Glutamatergic neuron (in vitro differentiated cells): ENCODE measurements at regions not wholly inside any gene's neighbourhood (a gene's known extent, or its start where the extent isn't known, plus 50 kb on each side); places are given as distances from the start of the nearest gene placed in this dataset.

ENCODE experiments used
- DNase-seq: peaks from one replicate; pipeline ENCODE4 v3.0.0; 2022
- H3K27ac Mint-ChIP-seq: one replicate; pipeline ENCODE4 v1.8.0; 2020; ENCODE audit warnings: mild to moderate bottlenecking, mixed read lengths, inconsistent platforms; ENCODE audit not compliant: unreplicated experiment
- H3K27me3 Mint-ChIP-seq: one replicate; pipeline ENCODE4 v1.8.0; 2020; ENCODE audit warnings: mild to moderate bottlenecking, moderate library complexity, mixed read lengths, inconsistent platforms; ENCODE audit not compliant: unreplicated experiment
- H3K36me3 Mint-ChIP-seq: one replicate; pipeline ENCODE4 v1.8.0; 2020; ENCODE audit warnings: mild to moderate bottlenecking, mixed read lengths, inconsistent platforms; ENCODE audit not compliant: unreplicated experiment
- H3K4me1 Mint-ChIP-seq: one replicate; pipeline ENCODE4 v1.8.0; 2020; ENCODE audit warnings: mild to moderate bottlenecking, low read depth, mixed read lengths, inconsistent platforms; ENCODE audit not compliant: unreplicated experiment
- H3K4me3 Mint-ChIP-seq: one replicate; pipeline ENCODE4 v1.8.0; 2020; ENCODE audit warnings: mild to moderate bottlenecking, mixed read lengths, inconsistent platforms; ENCODE audit not compliant: unreplicated experiment
- H3K9me3 Mint-ChIP-seq: one replicate; pipeline ENCODE4 v1.8.0; 2020; ENCODE audit warnings: mild to moderate bottlenecking, moderate library complexity, mixed read lengths, inconsistent platforms; ENCODE audit not compliant: unreplicated experiment
- CTCF ChIP-seq: fragments of 200-600 bp; sonication (generic); IDR thresholded peaks from one replicate; pipeline ENCODE4 v1.5.0; 2021; ENCODE audit not compliant: partially characterized antibody, unreplicated experiment

GRCh38 chr6:119891206-119891605 is 541.6 kb upstream of the MAN1A1 start:
- no peak overlapping the region for H3K27ac Mint-ChIP-seq
- no peaks in the 10 kb centered on the region for H3K36me3 Mint-ChIP-seq
- no peaks in the 10 kb centered on the region for H3K9me3 Mint-ChIP-seq
- no peaks in the 10 kb centered on the region for H3K27me3 Mint-ChIP-seq
- TF ChIP-seq CTCF, result no peak
- H3K4me3 Mint-ChIP-seq, result no peak overlapping the region
- DNase-seq, result no peak
- H3K4me1 Mint-ChIP-seq, result peaks cover 5% of the 10 kb centered on the region

DNA sequence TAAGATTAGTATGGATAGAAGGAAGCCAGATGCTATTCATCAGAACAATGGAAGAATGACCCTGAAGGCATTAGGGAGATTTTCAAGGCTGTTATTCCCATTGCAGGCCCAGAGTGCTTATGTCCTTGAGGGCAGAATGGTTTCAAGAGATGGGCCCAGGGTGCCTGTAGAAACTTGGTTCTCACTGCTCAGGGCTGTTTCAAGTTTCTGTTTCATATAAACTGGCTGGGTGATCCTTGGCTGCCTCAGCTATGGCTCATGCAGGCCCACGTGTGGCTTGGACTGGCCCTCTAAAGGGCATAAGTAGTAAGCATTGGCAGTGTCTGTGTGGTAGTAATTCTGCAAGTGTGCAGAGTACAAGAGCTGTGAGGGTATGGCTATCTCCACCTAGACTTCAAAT is 540.9 kb upstream of the MAN1A1 start:
- no peak for DNase-seq
- H3K4me1 Mint-ChIP-seq, result peaks cover 5% of the 10 kb centered on the region
- no peaks in the 10 kb centered on the region for H3K27me3 Mint-ChIP-seq
- TF ChIP-seq CTCF, result no peak
- H3K36me3 Mint-ChIP-seq, result no peaks in the 10 kb centered on the region
- H3K9me3 Mint-ChIP-seq, result no peaks in the 10 kb centered on the region
- H3K4me3 Mint-ChIP-seq, result no peak overlapping the region
- no peak overlapping the region for H3K27ac Mint-ChIP-seq

DNA sequence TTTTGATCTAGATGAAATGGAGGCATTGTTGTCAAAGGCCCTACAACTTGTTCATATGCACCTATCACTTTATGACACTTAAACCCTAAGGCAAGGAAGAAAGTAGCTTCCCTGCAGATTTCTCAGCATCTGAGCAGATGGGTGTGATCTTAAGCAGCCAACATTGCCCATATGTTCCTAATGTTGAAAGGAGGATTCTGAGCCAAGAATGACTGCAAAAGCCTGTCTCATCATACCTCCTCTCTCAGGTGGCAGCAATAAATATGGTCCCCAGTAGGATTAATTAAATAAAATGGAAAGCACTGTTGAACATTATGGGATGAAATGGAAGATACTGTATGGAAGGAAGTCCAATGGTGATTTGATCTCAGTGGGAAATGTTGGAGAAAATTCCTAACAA is 538.1 kb upstream of the MAN1A1 start:
- Mint-ChIP-seq H3K4me3 (no peak overlapping the region), H3K36me3 (no peaks in the 10 kb centered on the region), H3K27ac (no peak overlapping the region), H3K27me3 (no peaks in the 10 kb centered on the region), H3K9me3 (no peaks in the 10 kb centered on the region), H3K4me1 (peaks cover 5% of the 10 kb centered on the region)
- TF ChIP-seq CTCF, result no peak
- no peak for DNase-seq

DNA sequence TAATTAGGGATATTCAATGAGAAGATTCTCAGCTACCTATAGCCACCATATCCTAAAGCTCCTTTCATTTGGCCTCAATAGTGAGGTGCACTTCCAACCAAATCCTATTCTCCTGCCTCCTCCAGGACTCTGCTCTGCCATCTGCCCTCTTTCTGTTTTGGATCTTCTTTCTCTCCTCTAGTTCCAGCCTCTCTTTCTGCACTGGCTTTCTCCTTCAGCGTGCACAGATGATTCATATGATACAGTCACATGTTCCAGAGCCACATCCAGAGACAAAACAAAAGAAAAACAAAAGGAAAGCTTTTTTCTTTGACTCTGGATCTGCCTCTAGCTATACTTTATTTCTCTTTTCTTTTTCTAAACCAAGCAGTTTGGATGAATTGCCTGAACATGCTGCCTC is 531.9 kb upstream of the MAN1A1 start:
- Mint-ChIP-seq H3K36me3 (no peaks in the 10 kb centered on the region), H3K4me1 (no peaks in the 10 kb centered on the region), H3K9me3 (no peaks in the 10 kb centered on the region), H3K27me3 (no peaks in the 10 kb centered on the region), H3K27ac (no peak overlapping the region), H3K4me3 (no peak overlapping the region)
- TF ChIP-seq CTCF, result no peak
- no peak for DNase-seq

DNA sequence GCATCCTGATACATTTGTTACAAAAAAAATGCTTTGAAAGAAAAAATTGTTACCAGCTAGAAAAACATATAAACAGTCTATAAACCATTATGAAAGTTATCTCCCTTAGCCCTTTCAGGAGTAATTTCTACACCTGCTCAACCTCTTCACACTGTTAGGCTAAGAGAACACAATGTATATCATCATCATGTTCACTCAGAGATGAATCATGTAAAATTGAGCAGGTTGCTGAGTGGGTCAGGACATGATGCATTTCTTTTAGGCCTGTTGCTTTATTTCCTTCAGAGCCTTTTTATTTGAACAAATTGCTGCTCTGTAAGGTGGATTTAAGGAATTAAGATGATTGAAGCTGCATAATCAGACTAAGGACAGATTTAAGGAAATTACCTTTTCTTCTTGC is 531.3 kb upstream of the MAN1A1 start:
- H3K9me3 Mint-ChIP-seq, result no peaks in the 10 kb centered on the region
- DNase-seq, result no peak
- no peaks in the 10 kb centered on the region for H3K36me3 Mint-ChIP-seq
- no peak overlapping the region for H3K27ac Mint-ChIP-seq
- no peaks in the 10 kb centered on the region for H3K27me3 Mint-ChIP-seq
- no peaks in the 10 kb centered on the region for H3K4me1 Mint-ChIP-seq
- H3K4me3 Mint-ChIP-seq, result no peak overlapping the region
- TF ChIP-seq CTCF, result no peak
